Stimulated activated CD4-positive, alpha-beta T cell treated with anti-CD3 and anti-CD28 coated beads, Interleukin-4, amount 100 ng/mL, for 24 hours (primary cell): ENCODE measurements at regions not wholly inside any gene's neighbourhood (a gene's known extent, or its start where the extent isn't known, plus 50 kb on each side); places are given as distances from the start of the nearest gene placed in this dataset.

Experiments
- DNase-seq: peaks from one replicate; pipeline ENCODE4 v3.0.0-alpha.2; 2020

- DNase-seq, result peak; percentile 7
These were observed 91.6 kb downstream of the TMX3 start for GRCh38 chr18:68623342-68623741.

GRCh38 chr18:68611311-68611710 lies 103.6 kb downstream of the TMX3 start:
- no peak for DNase-seq

DNA sequence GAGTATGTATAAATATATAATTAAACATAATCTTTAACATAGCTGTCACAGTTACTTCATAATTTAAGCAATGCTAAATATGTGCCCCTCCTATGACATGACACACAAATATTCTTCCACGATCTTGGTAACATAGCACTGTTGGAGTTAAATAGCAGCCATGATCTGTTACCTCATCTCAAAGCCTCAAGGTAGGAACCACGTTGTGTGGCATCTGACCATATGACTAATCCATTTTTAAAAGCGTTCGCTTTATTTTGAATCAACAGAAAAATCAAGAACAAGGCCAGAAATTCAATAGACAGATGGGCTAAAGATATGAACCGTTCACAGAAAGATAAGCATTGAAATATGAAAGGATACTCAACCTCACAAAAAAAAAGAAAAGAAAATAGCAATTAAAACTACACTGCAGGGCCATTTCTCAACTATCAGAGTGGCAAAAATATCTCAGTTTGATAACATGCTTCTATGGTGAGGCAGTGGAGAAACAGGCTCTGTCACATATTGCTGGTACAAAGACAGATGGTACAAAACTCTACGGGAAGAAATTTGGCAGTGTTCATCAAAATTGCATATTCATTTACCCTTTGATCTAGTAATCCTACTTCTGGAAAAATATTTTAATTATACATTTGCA lies 105.9 kb downstream of the TMX3 start:
- DNase-seq, result no peak

DNA sequence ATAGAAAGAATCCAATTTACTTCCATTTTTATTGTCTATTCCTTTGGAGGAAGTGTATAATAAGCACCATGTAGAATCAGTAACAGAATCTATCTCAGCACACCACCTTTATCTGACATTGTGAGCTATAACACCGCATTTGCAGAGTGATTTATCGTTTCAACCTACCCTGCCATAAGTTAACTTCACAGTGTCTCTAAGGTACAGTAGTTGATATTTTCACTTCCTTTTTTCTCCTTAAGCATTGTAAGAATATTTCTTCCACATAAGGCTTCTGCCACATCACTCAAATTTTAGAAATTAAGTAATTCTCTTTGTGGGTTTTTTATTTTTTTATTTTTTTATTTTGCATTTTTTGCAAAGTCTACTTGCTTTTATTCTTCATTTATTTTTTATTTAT lies 107.1 kb downstream of the TMX3 start:
- DNase-seq, result no peak

- DNase-seq, result no peak
These were observed 110.7 kb downstream of the TMX3 start for GRCh38 chr18:68604256-68604655.

DNA sequence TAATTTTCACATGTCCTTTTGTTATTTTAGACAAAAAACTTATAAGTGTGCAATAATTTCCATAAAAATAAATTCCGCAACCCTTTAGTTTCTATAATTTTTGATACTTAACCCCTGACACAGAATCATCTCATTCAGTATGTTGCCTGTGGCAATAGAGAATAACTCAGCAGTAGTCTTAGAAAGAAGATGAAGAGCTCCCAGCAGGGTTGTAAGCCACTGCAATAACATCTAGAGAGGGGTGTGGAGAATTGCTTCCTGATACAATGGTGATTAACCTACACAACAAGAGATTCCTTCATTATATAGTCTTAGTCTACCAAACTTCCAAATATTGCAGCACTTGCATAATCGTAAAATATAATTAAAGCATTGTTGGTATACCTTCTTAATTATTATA lies 118.9 kb downstream of the TMX3 start:
- no peak for DNase-seq

DNA sequence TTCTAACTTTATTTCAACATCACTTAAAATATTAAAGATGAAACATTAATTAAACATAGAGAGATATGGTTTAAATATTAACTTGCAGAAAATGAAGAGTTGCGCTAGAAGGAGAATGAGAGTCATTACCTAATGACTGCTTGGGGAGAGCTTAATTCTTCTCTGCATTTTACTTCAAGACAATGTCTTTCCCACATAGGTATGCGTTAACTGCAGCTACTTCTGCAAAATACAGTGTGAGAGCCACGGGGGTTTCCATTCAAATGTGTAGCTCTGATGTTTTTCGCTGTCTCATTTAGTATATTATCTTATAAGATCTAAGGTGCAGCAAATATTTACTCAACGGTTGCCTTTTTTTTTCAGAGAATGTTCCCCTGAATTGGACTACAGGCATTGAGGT lies 126.7 kb downstream of the TMX3 start:
- no peak for DNase-seq

DNA sequence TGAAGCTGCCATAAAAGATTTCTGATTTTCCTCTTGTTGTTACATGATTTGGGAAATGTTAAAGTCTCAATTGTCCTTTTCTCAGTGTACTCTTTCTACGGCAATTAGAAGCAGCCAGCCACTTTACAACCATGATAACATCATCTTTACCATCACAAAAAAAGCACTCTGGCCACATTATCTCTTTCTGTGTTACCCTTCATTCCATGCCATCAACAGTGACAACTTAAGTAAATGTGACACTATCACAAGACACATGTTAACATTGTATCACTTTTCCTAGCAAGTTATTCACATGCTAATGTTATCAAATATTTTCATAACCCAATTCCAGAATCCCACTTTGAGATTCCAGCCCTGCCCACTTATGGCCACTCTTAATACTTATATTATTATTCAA lies 131.2 kb downstream of the TMX3 start:
- no peak for DNase-seq

DNA sequence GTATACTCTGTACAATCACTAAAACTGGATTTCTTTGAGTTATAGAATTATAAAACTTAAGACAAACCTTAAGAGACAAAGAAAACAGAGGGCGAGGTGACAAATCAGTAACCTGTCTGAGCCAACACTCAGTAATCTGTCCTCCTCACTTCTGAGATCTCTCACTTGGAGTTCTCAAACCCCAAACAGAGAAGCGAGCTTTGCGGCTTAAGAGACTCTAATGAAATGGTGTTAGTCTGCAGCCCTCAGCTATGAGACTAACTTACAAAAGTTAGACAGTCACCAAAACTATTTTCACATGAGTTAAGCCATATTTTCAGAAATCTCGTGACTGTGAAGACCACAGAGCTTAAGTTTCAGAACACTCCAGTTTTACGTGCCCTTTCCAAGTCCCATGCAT lies 140.6 kb downstream of the TMX3 start:
- DNase-seq, result no peak

- no peak for DNase-seq
These were observed 145.0 kb downstream of the TMX3 start for GRCh38 chr18:68569936-68570335.

DNA sequence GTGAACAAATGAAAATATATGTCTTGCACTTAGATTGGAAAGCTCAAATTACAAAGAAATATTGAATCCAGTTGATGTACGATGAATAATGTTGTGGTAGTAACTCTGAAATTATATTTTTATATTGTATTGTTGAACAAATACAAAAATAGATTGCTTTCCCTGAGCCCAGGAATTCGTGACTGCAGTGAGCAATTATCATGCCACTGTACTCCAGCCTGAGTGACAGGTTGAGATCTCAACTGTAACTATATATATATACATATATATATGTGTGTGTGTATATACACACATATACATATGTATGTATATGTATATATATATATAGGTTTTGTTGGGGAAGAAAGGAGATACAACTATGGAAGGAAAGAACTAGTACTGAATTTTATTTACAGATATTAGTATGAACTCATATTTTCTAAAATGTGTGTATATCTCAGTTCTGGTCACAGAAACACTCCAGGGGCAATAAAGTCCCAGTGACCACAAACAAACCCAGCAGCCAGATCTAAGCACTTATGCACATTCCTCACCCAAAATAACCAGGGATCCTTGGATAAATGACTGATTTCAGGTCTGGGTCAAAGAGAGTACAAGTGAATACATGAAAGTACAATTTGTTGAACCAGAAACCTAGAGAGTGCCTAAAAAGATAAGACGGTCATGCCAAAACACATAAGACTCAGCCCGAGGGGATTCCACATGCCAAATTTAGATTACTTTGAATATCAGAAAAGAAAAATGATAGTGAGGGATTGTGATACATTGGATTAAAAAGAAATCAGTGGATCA lies 146.3 kb downstream of the TMX3 start:
- DNase-seq, result no peak

DNA sequence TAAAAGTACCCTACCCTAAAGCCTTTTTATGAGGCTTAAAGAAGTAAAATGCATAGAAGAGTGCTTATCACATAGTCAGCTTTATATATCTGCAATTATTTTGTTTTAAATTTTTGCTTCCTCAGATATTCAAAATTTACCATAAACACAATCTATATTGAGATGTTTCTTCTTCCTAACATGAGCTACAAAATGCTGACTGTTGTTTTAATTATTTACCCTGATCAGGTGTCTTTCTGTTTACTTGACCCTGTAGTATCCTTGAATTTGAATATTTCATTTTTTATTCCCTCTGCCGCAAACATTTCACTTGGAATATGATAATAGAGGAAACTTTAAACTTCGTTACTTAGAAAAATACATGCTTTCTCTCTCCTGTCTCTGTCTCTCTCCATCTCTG lies 147.9 kb downstream of the TMX3 start:
- DNase-seq, result no peak

GRCh38 chr18:68564961-68565360 lies 149.9 kb downstream of the TMX3 start:
- no peak for DNase-seq

DNA sequence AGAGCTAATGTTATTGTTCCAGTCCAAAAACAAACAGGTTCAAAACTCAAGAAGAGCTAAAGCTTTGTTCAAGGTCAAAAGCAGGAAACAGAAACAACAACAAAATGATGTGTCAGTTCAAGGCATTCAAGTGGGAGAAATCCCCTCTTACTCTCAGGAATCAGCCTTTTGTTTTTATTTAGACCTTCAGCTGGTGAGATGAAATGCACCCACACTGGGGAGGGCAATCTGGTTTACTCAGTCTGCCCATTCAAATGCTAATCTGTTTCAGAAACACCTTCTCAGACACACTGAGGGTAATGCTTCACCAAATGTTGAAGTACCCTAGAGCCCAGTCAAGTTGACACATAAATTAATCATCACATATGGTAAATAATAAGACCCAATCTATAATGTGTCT lies 150.6 kb downstream of the TMX3 start:
- DNase-seq, result no peak

GRCh38 chr18:68560128-68560527 lies 154.8 kb downstream of the TMX3 start:
- no peak for DNase-seq

DNA sequence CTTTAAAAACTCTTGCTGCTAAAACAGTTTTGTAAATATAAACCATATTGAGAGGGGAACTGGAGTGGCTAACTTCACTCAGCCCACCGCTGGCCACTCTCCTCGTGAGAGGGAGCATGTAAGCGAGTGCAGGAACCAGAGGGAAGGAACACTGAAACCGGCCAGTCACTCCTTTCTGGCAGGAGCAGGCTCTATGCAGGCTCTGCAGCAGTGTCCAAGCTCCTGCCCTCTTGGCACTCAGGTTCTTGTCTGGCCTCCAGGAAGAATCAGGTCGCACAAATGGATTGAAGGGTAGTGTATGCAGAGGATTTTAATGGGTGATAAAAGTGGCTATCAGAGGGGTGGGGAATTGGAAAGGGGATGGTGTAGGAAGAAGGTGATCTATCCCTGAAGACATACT lies 157.7 kb downstream of the TMX3 start:
- no peak for DNase-seq

GRCh38 chr18:68555879-68556301 lies 159.0 kb downstream of the TMX3 start:
- no peak for DNase-seq

GRCh38 chr18:68548904-68549870 lies 165.7 kb downstream of the TMX3 start:
- DNase-seq, result no peak

DNA sequence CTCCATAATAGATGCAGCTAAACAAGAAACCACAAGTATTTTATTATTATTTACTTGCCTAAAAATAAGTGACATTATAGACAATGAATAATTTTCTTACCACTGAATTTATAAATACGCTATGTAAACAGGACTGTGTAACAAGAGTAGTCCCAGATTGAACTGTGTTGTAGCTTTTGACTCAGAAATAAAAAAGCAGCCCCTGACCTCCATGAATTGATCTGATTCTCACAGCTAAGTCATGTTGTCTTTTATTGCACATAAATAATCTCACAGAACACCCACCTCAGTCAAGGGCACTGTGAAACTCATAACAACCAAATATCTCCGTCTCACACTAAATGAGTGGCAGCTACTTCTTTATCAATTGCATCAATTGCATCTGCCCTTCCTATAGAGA lies 171.6 kb downstream of the TMX3 start:
- no peak for DNase-seq

GRCh38 chr18:68542846-68543245 lies 172.1 kb downstream of the TMX3 start:
- no peak for DNase-seq

DNA sequence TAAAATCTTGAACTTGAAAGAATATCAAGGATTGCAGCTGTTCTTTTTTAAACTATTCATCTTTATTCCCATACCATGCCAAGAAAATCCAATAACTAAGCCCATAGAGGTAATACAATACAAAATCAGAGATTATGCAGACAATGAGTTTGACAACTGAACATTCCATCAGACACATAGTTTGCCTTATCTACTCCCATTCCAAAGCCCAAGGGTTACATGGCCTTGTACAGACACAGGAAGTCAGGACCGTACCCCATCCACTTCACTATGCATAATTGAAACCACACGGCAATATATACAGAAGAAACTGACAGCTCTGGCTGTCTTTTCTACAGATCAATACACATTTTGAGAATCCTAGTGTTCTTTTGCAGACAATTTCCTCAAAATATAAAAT lies 181.3 kb downstream of the TMX3 start:
- no peak for DNase-seq

DNA sequence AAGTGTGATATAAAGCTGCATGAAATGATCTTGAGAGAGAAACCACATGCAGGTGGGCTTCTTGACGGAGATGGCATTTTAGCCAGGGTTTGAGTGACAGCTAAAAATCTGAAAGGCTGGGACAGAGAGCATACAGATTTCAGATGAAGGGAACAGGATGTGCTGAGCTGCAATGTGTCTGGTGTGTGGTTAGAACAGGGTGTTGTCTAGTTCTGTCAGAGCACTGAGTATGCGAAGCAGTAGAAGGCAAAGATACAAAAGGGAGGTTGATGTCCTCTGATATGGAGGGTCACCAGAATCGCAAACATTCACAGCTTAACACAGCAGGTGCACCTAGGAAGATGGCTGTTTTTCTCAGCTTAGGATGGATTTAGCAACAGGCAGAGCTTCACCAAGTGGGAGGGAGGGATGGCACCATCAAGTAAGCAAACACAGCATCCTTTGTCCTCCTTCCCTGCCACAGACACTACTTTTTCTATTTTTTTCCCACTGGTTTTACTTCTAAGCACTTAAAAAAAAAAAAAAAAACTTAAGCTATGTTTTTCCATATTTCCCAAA lies 182.5 kb downstream of the TMX3 start:
- no peak for DNase-seq

DNA sequence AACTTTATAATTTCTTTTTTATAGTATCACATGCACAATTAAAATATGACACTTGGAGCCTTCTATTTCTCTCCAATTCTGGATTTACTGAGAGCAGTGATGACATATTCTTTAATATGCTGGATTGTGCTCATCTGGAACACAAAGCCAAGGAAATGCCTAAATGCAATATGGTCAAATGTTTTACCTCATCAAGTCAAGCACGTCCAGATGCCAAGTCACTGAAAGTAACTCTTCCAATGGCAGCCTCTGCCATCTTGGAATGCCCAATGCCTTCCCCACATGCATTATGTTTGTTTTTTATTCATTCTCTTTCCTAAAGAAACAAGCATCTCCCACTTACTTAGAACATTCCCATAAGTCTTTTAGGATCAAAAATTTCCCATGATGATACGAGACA lies 189.8 kb downstream of the TMX3 start:
- no peak for DNase-seq
